H1 (cell line): ENCODE measurements at regions not wholly inside any gene's neighbourhood (a gene's known extent, or its start where the extent isn't known, plus 50 kb on each side); places are given as distances from the start of the nearest gene placed in this dataset.

ENCODE experiments used
- JUN ChIP-seq: IDR thresholded peaks from 2 replicates; pipeline ENCODE4 v1.6.1; 2011; ENCODE audit warnings: low read depth, mild to moderate bottlenecking, improper control_type of control experiment, low read length

GRCh38 chr18:27366665-27367064 is 181.6 kb upstream of the CHST9 start (continued):
- no peak for TF ChIP-seq JUN
